ENCODE measurements at regions not wholly inside any gene's neighbourhood (a gene's known extent, or its start where the extent isn't known, plus 50 kb on each side); places are given as distances from the start of the nearest gene placed in this dataset.

DNA sequence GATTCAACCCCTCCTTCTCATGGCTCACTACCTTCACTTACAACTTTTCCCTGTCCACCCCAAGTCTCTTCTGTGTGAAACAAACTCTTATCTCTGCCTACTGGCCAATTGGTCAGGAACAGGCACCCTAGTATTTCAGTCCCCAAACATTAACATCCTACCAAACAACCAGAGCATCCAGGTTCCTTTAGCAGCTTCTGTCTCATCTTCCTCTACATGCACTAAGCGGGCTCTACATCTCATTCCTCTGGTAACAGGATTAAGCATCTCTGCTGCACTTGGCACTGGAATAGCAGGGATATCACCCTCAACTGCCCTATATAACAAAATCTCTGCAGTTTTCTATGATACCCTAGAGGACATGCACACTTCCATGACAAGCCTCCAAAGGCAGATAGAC, 116.2 kb downstream of the JRKL start:
- no peak overlapping the region for H3K27ac ChIP-seq (ENCODE audit: insufficient read length, low read depth, low read length)
- Mint-ChIP-seq H3K27ac (no peak overlapping the region), H3K36me3 (ENCODE audit: insufficient read depth in 1 of 3, low read depth in 3 of 3) (no peaks in the 10 kb centered on the region), H3K27me3 (ENCODE audit: low read depth) (no peaks in the 10 kb centered on the region), H3K4me3 (no peak overlapping the region), H3K9me3 (no peaks in the 10 kb centered on the region), H3K4me1 (no peaks in the 10 kb centered on the region)
- H4K20me1 ChIP-seq (ENCODE audit: control insufficient read depth, insufficient read depth, insufficient read length) = no peaks in the 10 kb centered on the region
- no peak overlapping the region for H4K5ac ChIP-seq (ENCODE audit: insufficient read length, low read depth, low read length)
- no peaks in the 10 kb centered on the region for H3K4me1 ChIP-seq (ENCODE audit: insufficient read depth, low read length)
- no peak overlapping the region for H2BK12ac ChIP-seq (ENCODE audit: insufficient read length, low read depth, low read length)
- no peak overlapping the region for H3K14ac ChIP-seq (ENCODE audit: insufficient read depth, low read length)
- H2BK20ac ChIP-seq (ENCODE audit: low read depth, low read length, poor library complexity, severe bottlenecking) = no peak overlapping the region
- no peaks in the 10 kb centered on the region for H3K23me2 ChIP-seq (ENCODE audit: insufficient read length, low read depth, low read length, poor library complexity, severe bottlenecking)
- H2BK120ac ChIP-seq (ENCODE audit: low read depth, low read length, poor library complexity, severe bottlenecking) = no peak overlapping the region
- no peak overlapping the region for H2AFZ ChIP-seq (ENCODE audit: low read length)
- no CpG with 5 or more reads among the region's 1 CpG for WGBS (ENCODE audit: extremely low coverage, insufficient read length, low lambda C conversion rate)
- no peak overlapping the region for H3K9ac ChIP-seq (ENCODE audit: extremely low read depth, insufficient read length, low read length)
- TF ChIP-seq, protein P1, sequence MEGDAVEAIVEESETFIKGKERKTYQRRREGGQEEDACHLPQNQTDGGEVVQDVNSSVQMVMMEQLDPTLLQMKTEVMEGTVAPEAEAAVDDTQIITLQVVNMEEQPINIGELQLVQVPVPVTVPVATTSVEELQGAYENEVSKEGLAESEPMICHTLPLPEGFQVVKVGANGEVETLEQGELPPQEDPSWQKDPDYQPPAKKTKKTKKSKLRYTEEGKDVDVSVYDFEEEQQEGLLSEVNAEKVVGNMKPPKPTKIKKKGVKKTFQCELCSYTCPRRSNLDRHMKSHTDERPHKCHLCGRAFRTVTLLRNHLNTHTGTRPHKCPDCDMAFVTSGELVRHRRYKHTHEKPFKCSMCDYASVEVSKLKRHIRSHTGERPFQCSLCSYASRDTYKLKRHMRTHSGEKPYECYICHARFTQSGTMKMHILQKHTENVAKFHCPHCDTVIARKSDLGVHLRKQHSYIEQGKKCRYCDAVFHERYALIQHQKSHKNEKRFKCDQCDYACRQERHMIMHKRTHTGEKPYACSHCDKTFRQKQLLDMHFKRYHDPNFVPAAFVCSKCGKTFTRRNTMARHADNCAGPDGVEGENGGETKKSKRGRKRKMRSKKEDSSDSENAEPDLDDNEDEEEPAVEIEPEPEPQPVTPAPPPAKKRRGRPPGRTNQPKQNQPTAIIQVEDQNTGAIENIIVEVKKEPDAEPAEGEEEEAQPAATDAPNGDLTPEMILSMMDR (conservative IDR thresholded peaks at IDR 0.05) = no peak
- no peak for DNase-seq
- H3T11ph ChIP-seq (ENCODE audit: low read length) = no peak overlapping the region
- H3K27me3 ChIP-seq (ENCODE audit: insufficient read depth, low read length) = no peaks in the 10 kb centered on the region
- H4K8ac ChIP-seq (replicated peaks; ENCODE audit: insufficient read length, low read depth, low read length) = no peak overlapping the region
- H3K23ac ChIP-seq (ENCODE audit: insufficient read length, low read depth, low read length) = no peak overlapping the region
- H3K9me3 ChIP-seq (ENCODE audit: control insufficient read depth, low read depth, low read length) = no peaks in the 10 kb centered on the region
- no peaks in the 10 kb centered on the region for H3K79me1 ChIP-seq (ENCODE audit: insufficient read depth, low read depth, low read length, poor library complexity, severe bottlenecking)
- no peak overlapping the region for H2AK5ac ChIP-seq (ENCODE audit: insufficient read length, low read length)
- no peak overlapping the region for H2BK5ac ChIP-seq (ENCODE audit: insufficient read length, low read length)
- no peak overlapping the region for H3K4me2 ChIP-seq (ENCODE audit: insufficient read depth, insufficient read length, low read length)
- no peaks in the 10 kb centered on the region for H3K79me2 ChIP-seq (ENCODE audit: insufficient read depth, low read length)
- no peak overlapping the region for H3K18ac ChIP-seq (ENCODE audit: insufficient read length, low read depth, low read length)
- H3K4ac ChIP-seq (ENCODE audit: low read depth, low read length) = no peak overlapping the region
- H2BK15ac ChIP-seq (ENCODE audit: low read depth, low read length) = no peak overlapping the region
- H4K91ac ChIP-seq (ENCODE audit: insufficient read length, low read depth, low read length) = no peak overlapping the region
- H3K56ac ChIP-seq (ENCODE audit: insufficient read length, low read depth, low read length) = no peak overlapping the region
